Fibroblast of mammary gland (primary cell): ENCODE measurements at regions not wholly inside any gene's neighbourhood (a gene's known extent, or its start where the extent isn't known, plus 50 kb on each side); places are given as distances from the start of the nearest gene placed in this dataset.

Source experiments
- DNase-seq: peaks from one replicate; pipeline ENCODE4 v3.0.0-alpha.2; 2010; ENCODE audit warnings: low read depth
- H3K4me3 ChIP-seq: 2 replicates; pipeline ENCODE4 v1.5.1; 2011; ENCODE audit warnings: low read depth, mild to moderate bottlenecking, low read length, moderate library complexity; ENCODE audit not compliant: control insufficient read depth
- CTCF ChIP-seq: conservative IDR thresholded peaks from 2 replicates; pipeline ENCODE4 v1.5.1; 2011; ENCODE audit warnings: low read depth, low read length, inconsistent platforms; ENCODE audit not compliant: control insufficient read depth, insufficient read depth

- no peak overlapping the region for H3K4me3 ChIP-seq
- DNase-seq, result no peak
- no peak for TF ChIP-seq CTCF
Observed at GRCh38 chr20:18989736-18990474, 176.3 kb downstream of the SCP2D1 start.

GRCh38 chr20:18991012-18991411, 177.4 kb downstream of the SCP2D1 start:
- TF ChIP-seq CTCF, result no peak
- no peak overlapping the region for H3K4me3 ChIP-seq
- no peak for DNase-seq

- TF ChIP-seq CTCF, result no peak
- no peak overlapping the region for H3K4me3 ChIP-seq
Observed at GRCh38 chr20:18992418-18992817, 178.8 kb downstream of the SCP2D1 start.

GRCh38 chr20:18995455-18995854, 181.9 kb downstream of the SCP2D1 start:
- no peak for TF ChIP-seq CTCF
- no peak overlapping the region for H3K4me3 ChIP-seq
- DNase-seq, result no peak

More at GRCh38 chr20:18992418-18992817, 178.8 kb downstream of the SCP2D1 start:
- DNase-seq, result no peak

GRCh38 chr20:18999086-18999485, 185.5 kb downstream of the SCP2D1 start:
- no peak overlapping the region for H3K4me3 ChIP-seq
- TF ChIP-seq CTCF, result no peak
- DNase-seq, result no peak

GRCh38 chr20:19000078-19000477, 186.5 kb downstream of the SCP2D1 start:
- H3K4me3 ChIP-seq, result no peak overlapping the region
- TF ChIP-seq CTCF, result no peak
- DNase-seq, result no peak
